Caco-2 (cell line): ENCODE measurements at regions not wholly inside any gene's neighbourhood (a gene's known extent, or its start where the extent isn't known, plus 50 kb on each side); places are given as distances from the start of the nearest gene placed in this dataset.

Experiments used
- BruUV-seq: library from RNA; stranded (reverse); fragments of 400-500 nt; replicated peaks from 2 replicates; lab custom pipeline; 2021; lab: Mats Ljungman, UMichigan
- CTCF ChIA-PET: fragments of 300-600 bp; sonication (Branson Sonifier 250); formaldehyde crosslinking; loops from one replicate; lab custom pipeline; 2022; ENCODE audit warnings: antibody characterized with exemption; lab: Charles Lee
- POLR2A ChIA-PET: fragments of 300-600 bp; sonication (Branson Sonifier 250); formaldehyde crosslinking; loops from one replicate; lab custom pipeline; 2022; ENCODE audit warnings: antibody characterized with exemption; lab: Charles Lee
- DNase-seq, 2 experiments: peaks; one replicate each; pipeline versions ENCODE4 v3.0.0 to v3.0.0-alpha.2; 2020 to 2022
- H3K27me3 ChIP-seq: replicated peaks from 2 replicates; pipeline ENCODE4 v1.6.0; 2011; ENCODE audit warnings: low read length; ENCODE audit not compliant: control insufficient read depth, insufficient read depth
- H3K36me3 ChIP-seq: 2 replicates; pipeline ENCODE4 v1.5.1; 2011; ENCODE audit warnings: low read length; ENCODE audit not compliant: control insufficient read depth, insufficient read depth
- H3K4me1 ChIP-seq: fragments of 250-450 bp; sonication (Bioruptor Pico); 2 replicates; pipeline ENCODE4 v1.5.1; 2020; ENCODE audit warnings: mild to moderate bottlenecking
- H3K4me3 ChIP-seq: 2 replicates; pipeline ENCODE4 v1.5.1; 2011; ENCODE audit warnings: low read depth, mild to moderate bottlenecking, control low read depth, low read length
- H3K9me3 ChIP-seq: fragments of 250-450 bp; sonication (Bioruptor Pico); 2 replicates; pipeline ENCODE4 v1.5.1; 2020; ENCODE audit warnings: mild to moderate bottlenecking, moderate library complexity
- H3K27ac Mint-ChIP-seq: one replicate; pipeline ENCODE4 v1.8.0; 2022; ENCODE audit warnings: mixed read lengths; ENCODE audit not compliant: unreplicated experiment
- H3K27me3 Mint-ChIP-seq: one replicate; pipeline ENCODE4 v1.8.0; 2022; ENCODE audit warnings: mixed read lengths; ENCODE audit not compliant: insufficient read depth, unreplicated experiment
- H3K36me3 Mint-ChIP-seq: one replicate; pipeline ENCODE4 v1.8.0; 2022; ENCODE audit warnings: mild to moderate bottlenecking, mixed read lengths; ENCODE audit not compliant: insufficient read depth, unreplicated experiment
- H3K4me1 Mint-ChIP-seq: one replicate; pipeline ENCODE4 v1.8.0; 2022; ENCODE audit warnings: low read depth, mixed read lengths; ENCODE audit not compliant: unreplicated experiment
- H3K4me3 Mint-ChIP-seq: one replicate; pipeline ENCODE4 v1.8.0; 2022; ENCODE audit warnings: mild to moderate bottlenecking, moderate library complexity, mixed read lengths; ENCODE audit not compliant: unreplicated experiment
- H3K9me3 Mint-ChIP-seq: one replicate; pipeline ENCODE4 v1.8.0; 2022; ENCODE audit warnings: mixed read lengths; ENCODE audit not compliant: unreplicated experiment
- CTCF ChIP-seq, 2 experiments: fragments of 200-600 bp in 1 of 2; IDR thresholded peaks; 1 replicate in 1 of 2; 2 replicates in 1 of 2; pipeline versions ENCODE4 v1.5.1 to v1.8.0; 2011 to 2022; ENCODE audit warnings: antibody characterized with exemption in 1 of 2, control low read depth in 1 of 2, inconsistent platforms in 1 of 2, low read depth in 1 of 2, low read length in 1 of 2, mild to moderate bottlenecking in 1 of 2, moderate library complexity in 1 of 2; ENCODE audit not compliant: insufficient read depth in 1 of 2, severe bottlenecking in 1 of 2, unreplicated experiment in 1 of 2
- intact Hi-C: fragments of 100-400 bp; cut with micrococcal nuclease; formaldehyde crosslinking; loops from one replicate; pipeline ENCODE4 v1.10.0; 2022; ENCODE audit not compliant: unreplicated experiment

GRCh38 chr7:68109299-68109698 is 1112.7 kb downstream of the TYW1 start:
- ChIA-PET POLR2A (no interaction called here), CTCF (no interaction called here)
- H3K4me1 ChIP-seq, result no peaks in the 10 kb centered on the region
- H3K36me3 ChIP-seq, result no peaks in the 10 kb centered on the region
- no peak overlapping the region for H3K27ac Mint-ChIP-seq
- peaks cover 3% of the 10 kb centered on the region; the same call in 1 of the 2 replicates for H3K9me3 ChIP-seq
- no peak overlapping the region for H3K4me3 Mint-ChIP-seq
- H3K4me1 Mint-ChIP-seq, result no peaks in the 10 kb centered on the region
- H3K4me3 ChIP-seq, result no peak overlapping the region
- BruUV-seq, result no TSS peak
- H3K36me3 Mint-ChIP-seq, result no peaks in the 10 kb centered on the region
- H3K9me3 Mint-ChIP-seq, result no peaks in the 10 kb centered on the region
- intact Hi-C loops, result no loop called here
- DNase-seq, result no peak
- no peak for TF ChIP-seq CTCF (IDR thresholded peaks at IDR 0.05; ENCODE audit: insufficient read depth in 1 of 2, low read depth in 1 of 2, low read length in 1 of 2, severe bottlenecking in 1 of 2, unreplicated experiment in 1 of 2)
- no peaks in the 10 kb centered on the region for H3K27me3 ChIP-seq
- H3K27me3 Mint-ChIP-seq, result no peaks in the 10 kb centered on the region

GRCh38 chr7:68119411-68119810 is 1122.8 kb downstream of the TYW1 start:
- no peak overlapping the region for H3K27ac Mint-ChIP-seq
- no peaks in the 10 kb centered on the region for H3K4me1 Mint-ChIP-seq
- H3K4me1 ChIP-seq, result no peaks in the 10 kb centered on the region
- H3K36me3 Mint-ChIP-seq, result no peaks in the 10 kb centered on the region
- H3K9me3 ChIP-seq, result peaks cover 2% of the 10 kb centered on the region; the same call in 1 of the 2 replicates
- no peak overlapping the region for H3K4me3 Mint-ChIP-seq
- H3K27me3 ChIP-seq, result no peaks in the 10 kb centered on the region
- ChIA-PET CTCF (no interaction called here), POLR2A (no interaction called here)
- no peak for TF ChIP-seq CTCF (IDR thresholded peaks at IDR 0.05; ENCODE audit: insufficient read depth in 1 of 2, low read depth in 1 of 2, low read length in 1 of 2, severe bottlenecking in 1 of 2, unreplicated experiment in 1 of 2)
- no TSS peak for BruUV-seq
- no peak for DNase-seq
- no peaks in the 10 kb centered on the region for H3K27me3 Mint-ChIP-seq
- no peaks in the 10 kb centered on the region for H3K36me3 ChIP-seq
- intact Hi-C loops, result no loop called here
- no peak overlapping the region for H3K4me3 ChIP-seq
- peaks cover 71% of the 10 kb centered on the region for H3K9me3 Mint-ChIP-seq

GRCh38 chr7:68121056-68121455 is 1124.4 kb downstream of the TYW1 start:
- H3K9me3 Mint-ChIP-seq, result peaks cover 63% of the 10 kb centered on the region
- H3K36me3 Mint-ChIP-seq, result no peaks in the 10 kb centered on the region
- H3K4me3 Mint-ChIP-seq, result no peak overlapping the region

More at GRCh38 chr7:68121056-68121455, 1124.4 kb downstream of the TYW1 start:
- intact Hi-C loops, result no loop called here
- ChIA-PET POLR2A (no interaction called here), CTCF (no interaction called here)
- BruUV-seq, result no TSS peak
- H3K4me1 ChIP-seq, result no peaks in the 10 kb centered on the region
- no peaks in the 10 kb centered on the region for H3K36me3 ChIP-seq
- DNase-seq, result no peak
- Mint-ChIP-seq H3K4me1 (no peaks in the 10 kb centered on the region), H3K27ac (no peak overlapping the region), H3K27me3 (no peaks in the 10 kb centered on the region)
- no peak overlapping the region for H3K4me3 ChIP-seq
- no peaks in the 10 kb centered on the region for H3K27me3 ChIP-seq
- H3K9me3 ChIP-seq, result peaks cover 2% of the 10 kb centered on the region; the same call in 1 of the 2 replicates
- no peak for TF ChIP-seq CTCF (IDR thresholded peaks at IDR 0.05; ENCODE audit: insufficient read depth in 1 of 2, low read depth in 1 of 2, low read length in 1 of 2, severe bottlenecking in 1 of 2, unreplicated experiment in 1 of 2)
